Neural cell (in vitro differentiated cells): ENCODE measurements at regions not wholly inside any gene's neighbourhood (a gene's known extent, or its start where the extent isn't known, plus 50 kb on each side); places are given as distances from the start of the nearest gene placed in this dataset.

Source experiments
- CTCF ChIP-seq: fragments of 450-650 bp; IDR thresholded peaks from 2 replicates; pipeline ENCODE4 v1.5.1; 2014; ENCODE audit warnings: antibody characterized with exemption, mild to moderate bottlenecking, moderate library complexity; ENCODE audit not compliant: poor library complexity, severe bottlenecking
- EP300 ChIP-seq: fragments of 450-650 bp; conservative IDR thresholded peaks from 2 replicates; pipeline ENCODE4 v1.6.1; 2014; ENCODE audit warnings: antibody characterized with exemption, mild to moderate bottlenecking, moderate library complexity; ENCODE audit not compliant: poor library complexity, severe bottlenecking
- EZH2 ChIP-seq: fragments of 200-600, 300-800 bp; shearing (Covaris generic), sonication (generic); IDR thresholded peaks from 2 replicates; pipeline ENCODE4 v1.6.1; 2014; ENCODE audit warnings: antibody characterized with exemption, low read length, borderline replicate concordance, mild to moderate bottlenecking; ENCODE audit not compliant: insufficient read depth, poor library complexity, severe bottlenecking
- MXI1 ChIP-seq: fragments of 450-650 bp; conservative IDR thresholded peaks from 2 replicates; pipeline ENCODE4 v1.6.1; 2014; ENCODE audit warnings: antibody characterized with exemption, mild to moderate bottlenecking; ENCODE audit not compliant: poor library complexity, severe bottlenecking
- POLR2AphosphoS5 ChIP-seq: IDR thresholded peaks from 2 replicates; pipeline ENCODE4 v1.6.1; 2012
- RAD21 ChIP-seq: fragments of 450-650 bp; conservative IDR thresholded peaks from 2 replicates; pipeline ENCODE4 v1.6.1; 2014; ENCODE audit warnings: antibody characterized with exemption, mild to moderate bottlenecking, moderate library complexity
- SMC3 ChIP-seq: fragments of 450-650 bp; conservative IDR thresholded peaks from 2 replicates; pipeline ENCODE4 v1.6.1; 2014; ENCODE audit warnings: antibody characterized with exemption, mild to moderate bottlenecking, moderate library complexity; ENCODE audit not compliant: poor library complexity
- TAF1 ChIP-seq: IDR thresholded peaks from 2 replicates; pipeline ENCODE4 v1.6.1; 2012; ENCODE audit warnings: low read depth

DNA sequence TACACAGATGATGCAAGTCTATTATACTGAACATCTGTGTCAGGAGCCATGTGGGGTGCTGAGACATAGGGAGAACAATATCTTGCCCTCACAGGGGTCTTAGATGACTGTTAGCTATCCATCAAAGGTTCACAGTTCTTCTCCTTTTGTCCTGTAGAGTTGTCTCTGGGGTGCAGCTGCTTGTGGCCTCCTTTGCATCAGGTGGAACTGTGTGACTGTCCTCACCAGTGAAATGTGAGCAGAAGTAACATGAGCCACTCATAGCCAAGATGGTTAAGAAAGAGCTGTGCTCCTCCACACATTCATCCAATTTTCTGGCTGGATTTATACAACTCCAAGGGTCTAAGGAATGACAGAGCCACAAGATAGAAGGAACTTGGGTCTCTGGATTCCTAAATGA lies 56.0 kb upstream of the ST8SIA3 start:
- TF ChIP-seq EP300 = no peak
- TF ChIP-seq CTCF = no peak
- no peak for TF ChIP-seq POLR2AphosphoS5
- no peak for TF ChIP-seq RAD21
- TF ChIP-seq SMC3 = no peak
- no peak for TF ChIP-seq TAF1
- no peak for TF ChIP-seq EZH2
- no peak for TF ChIP-seq MXI1
